HFFc6 (cell line): ENCODE measurements at regions not wholly inside any gene's neighbourhood (a gene's known extent, or its start where the extent isn't known, plus 50 kb on each side); places are given as distances from the start of the nearest gene placed in this dataset.
"Not testable (repeated sequence)": the region's sequence is repeated elsewhere in the genome, so short reads cannot be mapped to it uniquely, and the experiment has no call there.

Experiments used
- DNase-seq: peaks from one replicate; pipeline ENCODE4 v3.0.0-alpha.2; 2018
- H3K27ac Mint-ChIP-seq: 2 replicates; pipeline ENCODE4 v1.8.0; 2020; ENCODE audit warnings: mild to moderate bottlenecking, mixed read lengths
- H3K27me3 Mint-ChIP-seq: 2 replicates; pipeline ENCODE4 v1.8.0; 2021; ENCODE audit warnings: mild to moderate bottlenecking, moderate library complexity, mixed read lengths; ENCODE audit not compliant: insufficient read depth
- H3K36me3 Mint-ChIP-seq: 2 replicates; pipeline ENCODE4 v1.8.0; 2021; ENCODE audit warnings: low read depth, mixed read lengths
- H3K4me1 Mint-ChIP-seq: 2 replicates; pipeline ENCODE4 v1.8.0; 2020; ENCODE audit warnings: low read depth, mixed read lengths
- H3K4me3 Mint-ChIP-seq: 2 replicates; pipeline ENCODE4 v1.8.0; 2020; ENCODE audit warnings: mild to moderate bottlenecking, moderate library complexity, mixed read lengths
- H3K9me3 Mint-ChIP-seq: 2 replicates; pipeline ENCODE4 v1.8.0; 2020; ENCODE audit warnings: mild to moderate bottlenecking, mixed read lengths
- TF ChIP-seq, protein P1 (sequence below): fragments of 200-600 bp; sonication (generic); IDR thresholded peaks from 2 replicates; pipeline ENCODE4 v1.5.0; 2021; ENCODE audit warnings: antibody characterized with exemption, mild to moderate bottlenecking

- Mint-ChIP-seq H3K27me3 (peaks cover 5% of the 10 kb centered on the region; the same call in 1 of the 2 replicates), H3K4me3 (no peak overlapping the region), H3K4me1 (no peaks in the 10 kb centered on the region), H3K36me3 (no peaks in the 10 kb centered on the region), H3K9me3 (peaks cover 10% of the 10 kb centered on the region), H3K27ac (no peak overlapping the region)
- DNase-seq, result no peak
- TF ChIP-seq, protein P1, sequence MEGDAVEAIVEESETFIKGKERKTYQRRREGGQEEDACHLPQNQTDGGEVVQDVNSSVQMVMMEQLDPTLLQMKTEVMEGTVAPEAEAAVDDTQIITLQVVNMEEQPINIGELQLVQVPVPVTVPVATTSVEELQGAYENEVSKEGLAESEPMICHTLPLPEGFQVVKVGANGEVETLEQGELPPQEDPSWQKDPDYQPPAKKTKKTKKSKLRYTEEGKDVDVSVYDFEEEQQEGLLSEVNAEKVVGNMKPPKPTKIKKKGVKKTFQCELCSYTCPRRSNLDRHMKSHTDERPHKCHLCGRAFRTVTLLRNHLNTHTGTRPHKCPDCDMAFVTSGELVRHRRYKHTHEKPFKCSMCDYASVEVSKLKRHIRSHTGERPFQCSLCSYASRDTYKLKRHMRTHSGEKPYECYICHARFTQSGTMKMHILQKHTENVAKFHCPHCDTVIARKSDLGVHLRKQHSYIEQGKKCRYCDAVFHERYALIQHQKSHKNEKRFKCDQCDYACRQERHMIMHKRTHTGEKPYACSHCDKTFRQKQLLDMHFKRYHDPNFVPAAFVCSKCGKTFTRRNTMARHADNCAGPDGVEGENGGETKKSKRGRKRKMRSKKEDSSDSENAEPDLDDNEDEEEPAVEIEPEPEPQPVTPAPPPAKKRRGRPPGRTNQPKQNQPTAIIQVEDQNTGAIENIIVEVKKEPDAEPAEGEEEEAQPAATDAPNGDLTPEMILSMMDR, result no peak
Observed at GRCh38 chr9:87420884-87421283, 76.8 kb upstream of the DAPK1 start.

GRCh38 chr9:87421734-87422133 is 75.9 kb upstream of the DAPK1 start:
- Mint-ChIP-seq H3K27me3 (peaks cover 3% of the 10 kb centered on the region; the same call in 1 of the 2 replicates), H3K27ac (no peak overlapping the region), H3K9me3 (peaks cover 10% of the 10 kb centered on the region), H3K4me3 (no peak overlapping the region), H3K36me3 (no peaks in the 10 kb centered on the region), H3K4me1 (no peaks in the 10 kb centered on the region)
- DNase-seq, result no peak
- TF ChIP-seq, protein P1, result no peak

GRCh38 chr9:87422999-87423398 is 74.7 kb upstream of the DAPK1 start:
- TF ChIP-seq, protein P1, result no peak
- peaks cover 5% of the 10 kb centered on the region; the same call in 1 of the 2 replicates for H3K27me3 Mint-ChIP-seq
- H3K27ac Mint-ChIP-seq, result no peak overlapping the region
- no peak overlapping the region for H3K4me3 Mint-ChIP-seq
- H3K4me1 Mint-ChIP-seq, result no peaks in the 10 kb centered on the region
- DNase-seq, result no peak
- peaks cover 10% of the 10 kb centered on the region for H3K9me3 Mint-ChIP-seq
- H3K36me3 Mint-ChIP-seq, result no peaks in the 10 kb centered on the region

GRCh38 chr9:87423885-87424284 is 73.8 kb upstream of the DAPK1 start:
- H3K27me3 Mint-ChIP-seq, H3K4me3 Mint-ChIP-seq, H3K27ac Mint-ChIP-seq, H3K9me3 Mint-ChIP-seq, DNase-seq, H3K4me1 Mint-ChIP-seq, H3K36me3 Mint-ChIP-seq: not testable (repeated sequence)

DNA sequence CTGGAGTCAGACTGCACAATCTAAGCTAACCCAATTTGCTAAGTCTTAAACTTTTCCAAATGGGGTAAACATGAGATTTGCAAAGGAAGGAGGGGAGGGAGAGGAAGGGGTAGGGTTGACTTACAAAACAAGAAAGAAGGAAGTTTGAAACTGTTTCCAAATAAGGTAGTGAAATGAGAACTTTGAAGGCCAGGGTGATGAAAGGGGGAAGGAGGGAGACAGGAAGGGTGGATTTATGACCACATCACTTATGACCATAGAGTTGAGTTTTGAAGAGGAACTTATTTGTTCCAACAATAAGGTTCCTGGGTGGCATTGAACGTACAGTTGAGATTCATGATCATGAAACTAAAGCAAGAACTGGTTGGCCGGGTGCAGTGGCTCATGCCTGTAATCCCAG is 72.5 kb upstream of the DAPK1 start:
- Mint-ChIP-seq H3K4me1 (no peaks in the 10 kb centered on the region), H3K27ac (no peak overlapping the region), H3K36me3 (no peaks in the 10 kb centered on the region), H3K9me3 (peaks cover 7% of the 10 kb centered on the region), H3K27me3 (peaks cover 5% of the 10 kb centered on the region; the same call in 1 of the 2 replicates), H3K4me3 (no peak overlapping the region)
- TF ChIP-seq, protein P1, result no peak
- no peak for DNase-seq

DNA sequence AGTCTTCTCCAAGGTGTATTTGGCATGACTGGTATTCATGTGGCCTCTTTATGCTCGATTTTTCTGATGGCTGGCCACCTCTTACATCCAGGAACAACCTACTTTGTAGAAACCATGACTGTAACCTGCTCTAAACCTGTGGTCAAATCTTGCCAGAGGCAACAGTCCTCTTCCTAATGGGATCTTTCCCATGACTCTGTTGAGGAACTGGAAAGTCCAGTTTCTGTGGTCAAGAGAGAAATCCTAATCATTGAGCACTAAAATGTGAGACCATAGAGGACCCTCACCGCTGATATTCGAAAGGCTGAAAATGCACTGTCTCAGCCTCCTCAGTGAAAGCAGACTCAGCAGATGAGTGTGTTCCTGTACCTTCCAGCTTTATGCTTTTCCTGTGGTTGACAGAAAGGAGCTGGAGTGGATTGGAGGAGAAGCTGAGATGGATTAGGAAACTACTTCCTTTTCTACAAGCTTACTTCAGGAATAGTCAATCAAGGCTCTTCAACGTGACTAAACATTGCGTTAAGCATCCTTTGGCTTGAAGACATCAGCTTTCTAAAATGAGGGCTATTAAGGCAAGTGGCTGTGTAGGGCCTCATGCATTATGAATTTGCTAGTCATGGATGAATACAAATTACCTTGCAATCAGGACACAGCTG is 69.7 kb upstream of the DAPK1 start:
- no peaks in the 10 kb centered on the region for H3K36me3 Mint-ChIP-seq
- TF ChIP-seq, protein P1, result no peak

More for the DNA sequence above, 69.7 kb upstream of the DAPK1 start:
- peaks cover 5% of the 10 kb centered on the region; the same call in 1 of the 2 replicates for H3K9me3 Mint-ChIP-seq
- DNase-seq, result no peak
- no peaks in the 10 kb centered on the region for H3K4me1 Mint-ChIP-seq
- H3K4me3 Mint-ChIP-seq, result no peak overlapping the region
- H3K27ac Mint-ChIP-seq, result no peak overlapping the region
- H3K27me3 Mint-ChIP-seq, result peaks cover 5% of the 10 kb centered on the region; the same call in 1 of the 2 replicates
